SK-N-SH (cell line): ENCODE measurements at regions not wholly inside any gene's neighbourhood (a gene's known extent, or its start where the extent isn't known, plus 50 kb on each side); places are given as distances from the start of the nearest gene placed in this dataset.

Source experiments
- MXI1 ChIP-seq: IDR thresholded peaks from 2 replicates; pipeline ENCODE4 v1.6.1; 2012; ENCODE audit warnings: mild to moderate bottlenecking, low read depth, low read length, improper control_type of control experiment
- PBX3 ChIP-seq: IDR thresholded peaks from 2 replicates; pipeline ENCODE4; 2012
- POLR2AphosphoS5 ChIP-seq: IDR thresholded peaks from 2 replicates; pipeline ENCODE4 v1.6.1; 2012; ENCODE audit warnings: low read depth, low read length
- TEAD4 ChIP-seq: IDR thresholded peaks from 2 replicates; pipeline ENCODE4 v1.4.0; 2012; ENCODE audit warnings: mild to moderate bottlenecking, borderline replicate concordance; ENCODE audit not compliant: insufficient read depth
- TF ChIP-seq, protein P1 (sequence below): fragments of 200-600 bp; sonication (generic); IDR thresholded peaks from 2 replicates; pipeline ENCODE4 v1.6.1; 2017; ENCODE audit warnings: antibody characterized with exemption, mild to moderate bottlenecking, moderate library complexity

GRCh38 chr21:28431527-28432200 is 561.0 kb downstream of the LTN1 start:
- no peak for TF ChIP-seq TEAD4
- no peak for TF ChIP-seq POLR2AphosphoS5
- TF ChIP-seq, protein P1, sequence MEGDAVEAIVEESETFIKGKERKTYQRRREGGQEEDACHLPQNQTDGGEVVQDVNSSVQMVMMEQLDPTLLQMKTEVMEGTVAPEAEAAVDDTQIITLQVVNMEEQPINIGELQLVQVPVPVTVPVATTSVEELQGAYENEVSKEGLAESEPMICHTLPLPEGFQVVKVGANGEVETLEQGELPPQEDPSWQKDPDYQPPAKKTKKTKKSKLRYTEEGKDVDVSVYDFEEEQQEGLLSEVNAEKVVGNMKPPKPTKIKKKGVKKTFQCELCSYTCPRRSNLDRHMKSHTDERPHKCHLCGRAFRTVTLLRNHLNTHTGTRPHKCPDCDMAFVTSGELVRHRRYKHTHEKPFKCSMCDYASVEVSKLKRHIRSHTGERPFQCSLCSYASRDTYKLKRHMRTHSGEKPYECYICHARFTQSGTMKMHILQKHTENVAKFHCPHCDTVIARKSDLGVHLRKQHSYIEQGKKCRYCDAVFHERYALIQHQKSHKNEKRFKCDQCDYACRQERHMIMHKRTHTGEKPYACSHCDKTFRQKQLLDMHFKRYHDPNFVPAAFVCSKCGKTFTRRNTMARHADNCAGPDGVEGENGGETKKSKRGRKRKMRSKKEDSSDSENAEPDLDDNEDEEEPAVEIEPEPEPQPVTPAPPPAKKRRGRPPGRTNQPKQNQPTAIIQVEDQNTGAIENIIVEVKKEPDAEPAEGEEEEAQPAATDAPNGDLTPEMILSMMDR = no peak
- no peak for TF ChIP-seq MXI1
- TF ChIP-seq PBX3 = no peak
